Left cardiac atrium (tissue), 4 donors: ENCODE measurements at regions not wholly inside any gene's neighbourhood (a gene's known extent, or its start where the extent isn't known, plus 50 kb on each side); places are given as distances from the start of the nearest gene placed in this dataset.
A peak's percentile ranks its signal among the peaks of the same experiment; 100 is the strongest.

ENCODE experiments used
- ATAC-seq, 2 donors: fragments of 200-7000 bp; cut with Tn5 transposase; one replicate each; pipeline ENCODE4 v1.9.1; 2020; ENCODE audit warnings: mild to moderate bottlenecking in 2 of 2, moderate library complexity in 2 of 2
- DNase-seq: peaks from one replicate; pipeline ENCODE4 v3.0.0-alpha.2; 2020
- intact Hi-C, 2 donors: fragments of 100-400 bp; cut with DNase I; formaldehyde crosslinking; loops; one replicate each; pipeline versions ENCODE4 v1.14.1 to v1.15.1; 2022 to 2023
- donor health status: DM: no; HTN: yes; CAD: no.
- donor health status: DM: no; HTN: yes; CAD: no; lungs with severe emphysema.
- donor health status: DM: yes; HTN: yes; CAD: no.
- donor health status: Dilated cardiomyopathy.

GRCh38 chr3:14252321-14253021 lies 73.9 kb downstream of the LSM3 start:
- no peak for ATAC-seq
- DNase-seq: no peak
- intact Hi-C loops: no loop called here

GRCh38 chr3:14253022-14253706 lies 74.5 kb downstream of the LSM3 start:
- intact Hi-C loops: no loop called here
- ATAC-seq (peak in 1 of 2 donors; percentile 87), DNase-seq (no peak)

- intact Hi-C loops: no loop called here
- no peak for DNase-seq
- ATAC-seq: no peak
Observed at GRCh38 chr3:14253707-14254382, 75.2 kb downstream of the LSM3 start.

GRCh38 chr3:14254812-14255702 lies 76.4 kb downstream of the LSM3 start:
- DNase-seq (no peak), ATAC-seq (no peak)
- intact Hi-C loops: loop anchor here in 1 of 2 donors (5.0 kb wide), 1 partner anchor 53 kb away; no protein-coding TSS in a partner anchor

- ATAC-seq (peak in 1 of 2 donors; percentile 30), DNase-seq (no peak)
- intact Hi-C loops: loop anchor here in 1 of 2 donors (5.0 kb wide), 1 partner anchor 54 kb away; no protein-coding TSS in a partner anchor
Observed at GRCh38 chr3:14256046-14256445, 77.4 kb downstream of the LSM3 start.

- intact Hi-C loops: loop anchor here in 1 of 2 donors (5.0 kb wide), 1 partner anchor 54 kb away; no protein-coding TSS in a partner anchor
- ATAC-seq: peak in 1 of 2 donors; percentile 13
- no peak for DNase-seq
Observed at GRCh38 chr3:14256561-14257342, 78.1 kb downstream of the LSM3 start.

GRCh38 chr3:14258906-14259904 lies 80.6 kb downstream of the LSM3 start:
- DNase-seq (no peak), ATAC-seq (no peak)
- intact Hi-C loops: loop anchor here in 1 of 2 donors (5.0 kb wide), 1 partner anchor 57 kb away; no protein-coding TSS in a partner anchor

GRCh38 chr3:14260463-14260862 lies 81.8 kb downstream of the LSM3 start:
- intact Hi-C loops: loop anchor here (2.0 to 5.0 kb wide), 3 partner anchors 200 to 208 kb away; no protein-coding TSS in a partner anchor
- ATAC-seq (no peak), DNase-seq (no peak)

- ATAC-seq (peak; percentile 86 to 88), DNase-seq (peak; percentile 84)
- intact Hi-C loops: loop anchor here (2.0 to 5.0 kb wide), 3 partner anchors 200 to 208 kb away; no protein-coding TSS in a partner anchor
Observed at GRCh38 chr3:14261229-14261628, 82.6 kb downstream of the LSM3 start.

GRCh38 chr3:14262212-14262611 lies 83.6 kb downstream of the LSM3 start:
- ATAC-seq: peak; percentile 56 to 84
- intact Hi-C loops: loop anchor here in 1 of 2 donors (5.0 kb wide), 1 partner anchor 205 kb away; no protein-coding TSS in a partner anchor
- no peak for DNase-seq

- intact Hi-C loops: loop anchor here in 1 of 2 donors (5.0 kb wide), 1 partner anchor 204 kb away; no protein-coding TSS in a partner anchor
- DNase-seq (no peak), ATAC-seq (no peak)
Observed at GRCh38 chr3:14262867-14263266, 84.2 kb downstream of the LSM3 start.

GRCh38 chr3:14263317-14264005 lies 84.8 kb downstream of the LSM3 start:
- no peak for ATAC-seq
- no peak for DNase-seq
- intact Hi-C loops: loop anchor here in 1 of 2 donors (5.0 kb wide), 1 partner anchor 204 kb away; no protein-coding TSS in a partner anchor

GRCh38 chr3:14265246-14265962 lies 86.8 kb downstream of the LSM3 start:
- peak in 1 of 2 donors; percentile 18 for ATAC-seq
- intact Hi-C loops: no loop called here
- no peak for DNase-seq

- DNase-seq (peak; percentile 54), ATAC-seq (peak; percentile 70 to 91)
- intact Hi-C loops: loop anchor here in 1 of 2 donors (2.0 kb wide), 1 partner anchor 50 kb away; no protein-coding TSS in a partner anchor
Observed at GRCh38 chr3:14266361-14266760, 87.7 kb downstream of the LSM3 start.

- DNase-seq (no peak), ATAC-seq (no peak)
- intact Hi-C loops: loop anchor here in 1 of 2 donors (2.0 kb wide), 1 partner anchor 49 kb away; no protein-coding TSS in a partner anchor
Observed at GRCh38 chr3:14267976-14268375, 89.4 kb downstream of the LSM3 start.
